Loucy (cell line): ENCODE measurements at regions not wholly inside any gene's neighbourhood (a gene's known extent, or its start where the extent isn't known, plus 50 kb on each side); places are given as distances from the start of the nearest gene placed in this dataset.

Experiments used
- H2AFZ ChIP-seq: fragments of 200-600 bp; sonication (generic); 2 replicates; pipeline ENCODE4 v1.6.0; 2016; ENCODE audit warnings: antibody characterized with exemption, mild to moderate bottlenecking, low read length, moderate library complexity
- H3F3A ChIP-seq: fragments of 200-600 bp; 2 replicates; pipeline ENCODE4 v1.6.0; 2016; ENCODE audit warnings: antibody characterized with exemption, low read depth, mild to moderate bottlenecking
- H3K27me3 ChIP-seq: fragments of 200-600 bp; sonication (generic); 2 replicates; pipeline ENCODE4 v1.6.1; 2014; ENCODE audit warnings: low read length, mild to moderate bottlenecking; ENCODE audit not compliant: insufficient read depth, poor library complexity, severe bottlenecking
- H3K36me3 ChIP-seq: fragments of 200-600 bp; sonication (generic); 2 replicates; pipeline ENCODE4 v1.6.1; 2016; ENCODE audit warnings: low read length; ENCODE audit not compliant: insufficient read depth
- H3K4me1 ChIP-seq: fragments of 200-600 bp; sonication (generic); 2 replicates; pipeline ENCODE4 v1.5.1; 2014; ENCODE audit warnings: low read length, mild to moderate bottlenecking; ENCODE audit not compliant: insufficient read depth, poor library complexity, severe bottlenecking
- H3K4me2 ChIP-seq: fragments of 200-600 bp; sonication (generic); 2 replicates; pipeline ENCODE4 v1.6.0; 2014; ENCODE audit warnings: antibody characterized with exemption, low read length, low read depth, mild to moderate bottlenecking; ENCODE audit not compliant: poor library complexity, severe bottlenecking
- H3K4me3 ChIP-seq: fragments of 200-600 bp; sonication (generic); 2 replicates; pipeline ENCODE4 v1.5.1; 2014; ENCODE audit warnings: low read length, mild to moderate bottlenecking, mixed read lengths; ENCODE audit not compliant: poor library complexity, severe bottlenecking
- H3K79me2 ChIP-seq: fragments of 200-600 bp; sonication (generic); 2 replicates; pipeline ENCODE4 v1.6.1; 2014; ENCODE audit warnings: low read length; ENCODE audit not compliant: insufficient read depth
- H3K9ac ChIP-seq: fragments of 200-600 bp; sonication (generic); 2 replicates; pipeline ENCODE4 v1.6.0; 2014; ENCODE audit warnings: mild to moderate bottlenecking, low read depth, low read length, moderate library complexity; ENCODE audit not compliant: poor library complexity, severe bottlenecking
- H3K9me2 ChIP-seq: fragments of 200-600 bp; sonication (generic); replicated peaks from 2 replicates; pipeline ENCODE4 v1.6.1; 2016; ENCODE audit warnings: low read depth, low read length, mixed read lengths
- H3K9me3 ChIP-seq: fragments of 200-600 bp; sonication (generic); 2 replicates; pipeline ENCODE4 v1.6.1; 2014; ENCODE audit warnings: mild to moderate bottlenecking, antibody characterized with exemption, low read length, low read depth; ENCODE audit not compliant: insufficient read depth
- H4K20me1 ChIP-seq: fragments of 200-600 bp; sonication (generic); 2 replicates; pipeline ENCODE4 v1.6.0; 2014; ENCODE audit warnings: antibody characterized with exemption, low read length, mild to moderate bottlenecking; ENCODE audit not compliant: insufficient read depth, poor library complexity, severe bottlenecking
- EZH2phosphoT487 ChIP-seq: fragments of 200-600 bp; IDR thresholded peaks from 2 replicates; pipeline ENCODE4 v1.6.1; 2018; ENCODE audit warnings: antibody characterized with exemption, mild to moderate bottlenecking, moderate library complexity, borderline replicate concordance
- TF ChIP-seq, protein P1 (sequence below): fragments of 200-600 bp; sonication (generic); conservative IDR thresholded peaks from 2 replicates; pipeline ENCODE4 v1.5.1; 2014; ENCODE audit warnings: mild to moderate bottlenecking, antibody characterized with exemption, low read length

DNA sequence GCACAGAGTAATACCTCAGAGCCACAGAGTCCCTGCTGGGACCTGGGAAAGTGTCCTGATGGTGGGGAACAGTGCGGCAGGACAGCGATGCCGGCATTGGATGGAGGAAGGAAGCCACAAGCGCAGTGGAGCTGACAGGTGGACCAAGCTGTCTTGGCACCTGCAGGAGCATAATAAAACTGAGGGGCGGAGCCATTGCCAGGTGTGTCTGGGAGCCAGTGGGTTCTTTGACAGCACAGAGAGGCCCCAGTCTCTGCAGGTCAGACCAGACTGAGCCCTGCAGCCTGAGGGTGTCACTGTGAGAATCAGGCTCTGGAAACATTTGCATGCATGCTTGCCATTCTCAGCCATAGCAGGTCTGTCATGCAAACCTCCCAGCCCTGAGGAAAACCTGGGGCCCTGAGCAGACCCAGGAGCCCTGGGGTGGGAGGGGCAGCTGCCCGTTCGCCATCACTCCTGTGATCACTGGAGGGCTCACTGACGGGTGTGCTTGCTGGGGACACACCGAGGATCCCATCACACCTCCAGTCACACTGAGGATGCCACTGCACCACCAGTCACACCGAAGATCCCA is 210.5 kb upstream of the HDAC4 start:
- H3K9ac ChIP-seq: no peak overlapping the region
- H3K4me3 ChIP-seq: no peak overlapping the region
- no peaks in the 10 kb centered on the region for H3F3A ChIP-seq
- no peaks in the 10 kb centered on the region for H3K27me3 ChIP-seq
- no peaks in the 10 kb centered on the region for H3K9me3 ChIP-seq
- H2AFZ ChIP-seq: no peak overlapping the region
- no peaks in the 10 kb centered on the region for H4K20me1 ChIP-seq
- H3K4me2 ChIP-seq: no peak overlapping the region
- H3K79me2 ChIP-seq: no peaks in the 10 kb centered on the region
- H3K9me2 ChIP-seq: no peaks in the 10 kb centered on the region
- no peaks in the 10 kb centered on the region for H3K36me3 ChIP-seq
- TF ChIP-seq, protein P1, sequence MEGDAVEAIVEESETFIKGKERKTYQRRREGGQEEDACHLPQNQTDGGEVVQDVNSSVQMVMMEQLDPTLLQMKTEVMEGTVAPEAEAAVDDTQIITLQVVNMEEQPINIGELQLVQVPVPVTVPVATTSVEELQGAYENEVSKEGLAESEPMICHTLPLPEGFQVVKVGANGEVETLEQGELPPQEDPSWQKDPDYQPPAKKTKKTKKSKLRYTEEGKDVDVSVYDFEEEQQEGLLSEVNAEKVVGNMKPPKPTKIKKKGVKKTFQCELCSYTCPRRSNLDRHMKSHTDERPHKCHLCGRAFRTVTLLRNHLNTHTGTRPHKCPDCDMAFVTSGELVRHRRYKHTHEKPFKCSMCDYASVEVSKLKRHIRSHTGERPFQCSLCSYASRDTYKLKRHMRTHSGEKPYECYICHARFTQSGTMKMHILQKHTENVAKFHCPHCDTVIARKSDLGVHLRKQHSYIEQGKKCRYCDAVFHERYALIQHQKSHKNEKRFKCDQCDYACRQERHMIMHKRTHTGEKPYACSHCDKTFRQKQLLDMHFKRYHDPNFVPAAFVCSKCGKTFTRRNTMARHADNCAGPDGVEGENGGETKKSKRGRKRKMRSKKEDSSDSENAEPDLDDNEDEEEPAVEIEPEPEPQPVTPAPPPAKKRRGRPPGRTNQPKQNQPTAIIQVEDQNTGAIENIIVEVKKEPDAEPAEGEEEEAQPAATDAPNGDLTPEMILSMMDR: no peak
- no peak for TF ChIP-seq EZH2phosphoT487
- no peaks in the 10 kb centered on the region for H3K4me1 ChIP-seq

- H3K4me3 ChIP-seq: no peak overlapping the region
- H3K9ac ChIP-seq: no peak overlapping the region
- no peaks in the 10 kb centered on the region for H3K27me3 ChIP-seq
- no peaks in the 10 kb centered on the region for H4K20me1 ChIP-seq
- no peak for TF ChIP-seq EZH2phosphoT487
- TF ChIP-seq, protein P1: no peak
- no peak overlapping the region for H3K4me2 ChIP-seq
- no peaks in the 10 kb centered on the region for H3F3A ChIP-seq
- H2AFZ ChIP-seq: no peak overlapping the region
- no peaks in the 10 kb centered on the region for H3K9me3 ChIP-seq
- no peaks in the 10 kb centered on the region for H3K36me3 ChIP-seq
- H3K9me2 ChIP-seq: no peaks in the 10 kb centered on the region
- no peaks in the 10 kb centered on the region for H3K79me2 ChIP-seq
- H3K4me1 ChIP-seq: no peaks in the 10 kb centered on the region
These were observed 209.8 kb upstream of the HDAC4 start for GRCh38 chr2:239610457-239611221.

DNA sequence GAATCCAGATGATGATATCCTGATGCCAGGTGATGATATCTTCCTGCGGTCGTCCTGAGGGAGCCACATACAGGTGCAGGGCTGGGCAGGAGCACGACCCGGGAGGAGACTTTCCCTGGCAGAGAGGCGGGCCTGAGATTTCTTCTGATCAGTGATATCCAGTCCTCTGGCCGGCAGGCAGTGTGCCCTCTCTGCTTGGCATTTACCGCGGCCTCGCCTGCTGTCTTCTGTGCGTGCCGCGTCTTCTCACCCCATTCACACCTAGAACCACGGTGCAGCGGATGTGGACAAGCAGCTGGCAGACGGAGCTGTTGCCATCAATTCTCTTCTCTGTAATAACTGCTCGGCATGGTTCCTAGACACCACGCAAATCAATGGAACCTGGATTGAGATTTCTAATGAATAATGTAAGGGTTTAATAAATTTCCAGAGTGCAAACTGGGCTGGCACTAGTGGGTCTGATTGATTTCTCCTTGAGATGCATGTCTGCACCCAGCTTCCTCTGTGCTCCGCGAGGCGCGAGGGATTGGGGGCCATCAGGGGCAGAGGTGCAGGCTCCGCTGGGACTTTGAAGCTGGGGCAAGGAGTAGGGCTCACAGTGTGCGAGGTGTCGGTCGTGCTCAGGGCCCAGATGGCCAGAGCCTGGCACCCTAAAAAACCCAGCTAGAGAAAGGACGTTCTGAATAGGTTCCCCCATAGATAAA is 208.9 kb upstream of the HDAC4 start:
- no peaks in the 10 kb centered on the region for H3K9me3 ChIP-seq
- no peaks in the 10 kb centered on the region for H3F3A ChIP-seq
- H3K9me2 ChIP-seq: no peaks in the 10 kb centered on the region
- H3K79me2 ChIP-seq: no peaks in the 10 kb centered on the region
- H4K20me1 ChIP-seq: no peaks in the 10 kb centered on the region
- no peak overlapping the region for H3K4me3 ChIP-seq
- H3K4me2 ChIP-seq: no peak overlapping the region
- TF ChIP-seq, protein P1: no peak
- TF ChIP-seq EZH2phosphoT487: no peak
- no peaks in the 10 kb centered on the region for H3K4me1 ChIP-seq
- H3K9ac ChIP-seq: no peak overlapping the region
- no peak overlapping the region for H2AFZ ChIP-seq
- no peaks in the 10 kb centered on the region for H3K27me3 ChIP-seq
- H3K36me3 ChIP-seq: no peaks in the 10 kb centered on the region
